Ascending aorta (tissue), 2 donors: ENCODE measurements at regions not wholly inside any gene's neighbourhood (a gene's known extent, or its start where the extent isn't known, plus 50 kb on each side); places are given as distances from the start of the nearest gene placed in this dataset.
"Not testable (repeated sequence)": the region's sequence is repeated elsewhere in the genome, so short reads cannot be mapped to it uniquely, and the experiment has no call there.

Experiments
- DNase-seq, 2 donors: peaks; one replicate each; pipeline ENCODE4 v3.0.0-alpha.2; 2019; ENCODE audit warnings: low spot score in 2 of 2
- H3K27ac ChIP-seq, 2 donors: fragments of 200-600 bp; sonication (generic); one replicate each; pipeline ENCODE4 v1.5.1; 2016 to 2017; ENCODE audit warnings: mild to moderate bottlenecking in 1 of 2
- H3K27me3 ChIP-seq: fragments of 200-600 bp; sonication (generic); one replicate; pipeline ENCODE4 v1.5.1; 2017
- H3K36me3 ChIP-seq, 2 donors: fragments of 200-600 bp; sonication (generic); one replicate each; pipeline ENCODE4 v1.5.1; 2016
- H3K4me1 ChIP-seq, 2 donors: fragments of 200-600 bp; sonication (generic); one replicate each; pipeline ENCODE4 v1.5.1; 2016 to 2017; ENCODE audit warnings: mild to moderate bottlenecking in 1 of 2
- H3K4me3 ChIP-seq, 2 donors: fragments of 200-600 bp; sonication (generic); one replicate each; pipeline ENCODE4 v1.5.1; 2016 to 2017; ENCODE audit warnings: mild to moderate bottlenecking in 1 of 2
- H3K9me3 ChIP-seq, 2 donors: fragments of 200-600 bp; sonication (generic); one replicate each; pipeline ENCODE4 v1.5.1; 2016
- intact Hi-C: fragments of 100-400 bp; cut with DNase I; formaldehyde crosslinking; loops from one replicate; pipeline ENCODE4 v1.15.1; 2023
- TF ChIP-seq, protein P1 (sequence below), 3 experiments: fragments of 200-600 bp in 2 of 3; fragments of 450-650 bp in 1 of 3; sonication (generic) in 2 of 3; IDR thresholded peaks; one replicate each; pipeline ENCODE4 v1.5.1; 2016 to 2019; ENCODE audit warnings: antibody characterized with exemption in 3 of 3, mild to moderate bottlenecking in 1 of 3, moderate library complexity in 1 of 3

- no peaks in the 10 kb centered on the region for H3K27me3 ChIP-seq
- no peaks in the 10 kb centered on the region for H3K9me3 ChIP-seq
- no peak overlapping the region for H3K4me3 ChIP-seq
- intact Hi-C loops, result no loop called here
- DNase-seq, result no peak
- H3K27ac ChIP-seq, result no peak overlapping the region
- H3K4me1 ChIP-seq, result no peaks in the 10 kb centered on the region
- TF ChIP-seq, protein P1, sequence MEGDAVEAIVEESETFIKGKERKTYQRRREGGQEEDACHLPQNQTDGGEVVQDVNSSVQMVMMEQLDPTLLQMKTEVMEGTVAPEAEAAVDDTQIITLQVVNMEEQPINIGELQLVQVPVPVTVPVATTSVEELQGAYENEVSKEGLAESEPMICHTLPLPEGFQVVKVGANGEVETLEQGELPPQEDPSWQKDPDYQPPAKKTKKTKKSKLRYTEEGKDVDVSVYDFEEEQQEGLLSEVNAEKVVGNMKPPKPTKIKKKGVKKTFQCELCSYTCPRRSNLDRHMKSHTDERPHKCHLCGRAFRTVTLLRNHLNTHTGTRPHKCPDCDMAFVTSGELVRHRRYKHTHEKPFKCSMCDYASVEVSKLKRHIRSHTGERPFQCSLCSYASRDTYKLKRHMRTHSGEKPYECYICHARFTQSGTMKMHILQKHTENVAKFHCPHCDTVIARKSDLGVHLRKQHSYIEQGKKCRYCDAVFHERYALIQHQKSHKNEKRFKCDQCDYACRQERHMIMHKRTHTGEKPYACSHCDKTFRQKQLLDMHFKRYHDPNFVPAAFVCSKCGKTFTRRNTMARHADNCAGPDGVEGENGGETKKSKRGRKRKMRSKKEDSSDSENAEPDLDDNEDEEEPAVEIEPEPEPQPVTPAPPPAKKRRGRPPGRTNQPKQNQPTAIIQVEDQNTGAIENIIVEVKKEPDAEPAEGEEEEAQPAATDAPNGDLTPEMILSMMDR (IDR thresholded peaks at IDR 0.05), result no peak
- H3K36me3 ChIP-seq, result no peaks in the 10 kb centered on the region
Measured at GRCh38 chr6:27667016-27667656, 194.2 kb upstream of the ZNF184 start.

GRCh38 chr6:27662769-27663168 is 189.9 kb upstream of the ZNF184 start:
- TF ChIP-seq, protein P1 (IDR thresholded peaks at IDR 0.05), result no peak
- H3K4me3 ChIP-seq, result no peak overlapping the region
- no peaks in the 10 kb centered on the region for H3K27me3 ChIP-seq
- no peaks in the 10 kb centered on the region for H3K36me3 ChIP-seq
- no peaks in the 10 kb centered on the region for H3K4me1 ChIP-seq
- intact Hi-C loops, result no loop called here
- DNase-seq, result no peak
- no peak overlapping the region for H3K27ac ChIP-seq
- H3K9me3 ChIP-seq, result no peaks in the 10 kb centered on the region

GRCh38 chr6:27662212-27662611 is 189.3 kb upstream of the ZNF184 start:
- H3K9me3 ChIP-seq, H3K4me1 ChIP-seq, H3K36me3 ChIP-seq, H3K27me3 ChIP-seq, H3K4me3 ChIP-seq, DNase-seq, intact Hi-C loops, H3K27ac ChIP-seq: not testable (repeated sequence)

DNA sequence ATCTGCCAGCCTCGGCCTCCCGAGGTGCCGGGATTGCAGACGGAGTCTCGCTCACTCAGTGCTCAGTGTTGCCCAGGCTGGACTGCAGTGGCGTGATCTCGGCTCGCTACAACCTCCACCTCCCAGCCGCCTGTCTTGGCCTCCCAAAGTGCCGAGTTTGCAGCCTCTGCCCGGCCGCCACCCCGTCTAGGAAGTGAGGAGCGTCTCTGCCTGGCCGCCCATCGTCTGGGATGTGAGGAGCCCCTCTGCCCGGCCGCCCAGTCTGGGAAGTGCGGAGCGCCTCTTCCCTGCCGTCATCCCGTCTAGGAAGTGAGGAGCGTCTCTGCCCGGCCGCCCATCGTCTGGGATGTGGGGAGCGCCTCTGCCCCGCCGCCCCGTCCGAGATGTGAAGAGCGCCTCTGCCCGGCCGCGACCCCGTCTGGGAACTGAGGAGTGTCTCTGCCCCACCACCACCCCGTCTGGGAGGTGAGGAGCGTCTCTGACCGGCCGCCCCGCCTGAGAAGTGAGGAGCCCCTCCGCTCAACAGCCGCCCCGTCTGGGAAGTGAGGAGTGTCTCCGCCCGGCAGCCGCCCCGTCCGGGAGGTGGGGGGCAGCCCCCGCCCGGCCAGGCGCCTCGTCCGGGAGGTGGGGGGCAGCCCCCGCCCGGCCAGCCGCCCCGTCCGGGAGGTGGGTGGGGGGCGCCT is 180.4 kb upstream of the ZNF184 start:
- H3K36me3 ChIP-seq, H3K27me3 ChIP-seq, intact Hi-C loops, H3K4me3 ChIP-seq, DNase-seq, H3K27ac ChIP-seq, H3K4me1 ChIP-seq, H3K9me3 ChIP-seq: not testable (repeated sequence)

- Histone ChIP-seq H3K4me1 (no peaks in the 10 kb centered on the region), H3K27me3 (no peaks in the 10 kb centered on the region), H3K36me3 (no peaks in the 10 kb centered on the region), H3K27ac (no peak overlapping the region), H3K9me3 (no peaks in the 10 kb centered on the region), H3K4me3 (no peak overlapping the region)
- TF ChIP-seq, protein P1 (IDR thresholded peaks at IDR 0.05), result no peak
- intact Hi-C loops, result no loop called here
- DNase-seq, result no peak
Measured at GRCh38 chr6:27651371-27651732, 178.4 kb upstream of the ZNF184 start.

GRCh38 chr6:27650620-27651370 is 177.9 kb upstream of the ZNF184 start:
- H3K27ac ChIP-seq, result no peak overlapping the region
- DNase-seq, result no peak
- no peaks in the 10 kb centered on the region for H3K4me1 ChIP-seq
- no peaks in the 10 kb centered on the region for H3K36me3 ChIP-seq
- no peaks in the 10 kb centered on the region for H3K27me3 ChIP-seq
- intact Hi-C loops, result no loop called here
- no peaks in the 10 kb centered on the region for H3K9me3 ChIP-seq
- H3K4me3 ChIP-seq, result no peak overlapping the region
- TF ChIP-seq, protein P1 (IDR thresholded peaks at IDR 0.05), result no peak
